ENCODE measurements at regions not wholly inside any gene's neighbourhood (a gene's known extent, or its start where the extent isn't known, plus 50 kb on each side); places are given as distances from the start of the nearest gene placed in this dataset.

GRCh38 chr7:131843898-131844331 lies 287.5 kb upstream of the PODXL start:
- peak; percentile 81 for DNase-seq (ENCODE audit: low spot score)
- no TSS peak for BruUV-seq (replicated peaks)
- CTCF ChIA-PET: no interaction called here

GRCh38 chr7:131839967-131840690 lies 283.7 kb upstream of the PODXL start:
- Histone ChIP-seq H3K27ac (ENCODE audit: low read depth, low read length, poor library complexity, severe bottlenecking) (no peak overlapping the region), H3K36me3 (ENCODE audit: insufficient read depth, low read length, poor library complexity, severe bottlenecking) (no peaks in the 10 kb centered on the region), H3K4me3 (ENCODE audit: low read depth, low read length, poor library complexity, severe bottlenecking) (no peak overlapping the region), H3K4me1 (ENCODE audit: insufficient read depth, low read length, poor library complexity, severe bottlenecking) (no peaks in the 10 kb centered on the region), H3K27me3 (replicated peaks; ENCODE audit: insufficient read depth, low read depth, low read length, poor library complexity) (peaks cover 16% of the 10 kb centered on the region), H3K9me3 (ENCODE audit: low read depth, low read length, poor library complexity, severe bottlenecking) (no peaks in the 10 kb centered on the region)
- intact Hi-C loops (cut with micrococcal nuclease; ENCODE audit: unreplicated experiment): no loop called here
- CTCF ChIA-PET: no interaction called here
- BruUV-seq (replicated peaks): no TSS peak
- DNase-seq (ENCODE audit: low spot score): no peak
- POLR2A ChIA-PET (ENCODE audit: low non-redundant PET): interaction anchor here (0.7 kb wide), 1 partner anchor 267 kb away, joined by 4 read pairs; no protein-coding TSS in a partner anchor
- no peak for TF ChIP-seq EZH2 (IDR thresholded peaks at IDR 0.05; ENCODE audit: borderline replicate concordance, low read depth, low read length, poor library complexity, severe bottlenecking)
- TF ChIP-seq CTCF (conservative IDR thresholded peaks at IDR 0.05; ENCODE audit: low read depth, low read length): no peak

More at GRCh38 chr7:131843898-131844331, 287.5 kb upstream of the PODXL start:
- Histone ChIP-seq H3K27ac (ENCODE audit: low read depth, low read length, poor library complexity, severe bottlenecking) (no peak overlapping the region), H3K4me1 (ENCODE audit: insufficient read depth, low read length, poor library complexity, severe bottlenecking) (no peaks in the 10 kb centered on the region), H3K4me3 (ENCODE audit: low read depth, low read length, poor library complexity, severe bottlenecking) (no peak overlapping the region), H3K27me3 (replicated peaks; ENCODE audit: insufficient read depth, low read depth, low read length, poor library complexity) (no peaks in the 10 kb centered on the region), H3K9me3 (ENCODE audit: low read depth, low read length, poor library complexity, severe bottlenecking) (no peaks in the 10 kb centered on the region), H3K36me3 (ENCODE audit: insufficient read depth, low read length, poor library complexity, severe bottlenecking) (no peaks in the 10 kb centered on the region)
- no peak for TF ChIP-seq EZH2 (IDR thresholded peaks at IDR 0.05; ENCODE audit: borderline replicate concordance, low read depth, low read length, poor library complexity, severe bottlenecking)
- no peak for TF ChIP-seq CTCF (conservative IDR thresholded peaks at IDR 0.05; ENCODE audit: low read depth, low read length)
- POLR2A ChIA-PET (ENCODE audit: low non-redundant PET): interaction anchor here (0.6 to 1.0 kb wide), 2 partner anchors 8 to 10 kb away, joined by 3 to 4 read pairs; no protein-coding TSS in a partner anchor
- intact Hi-C loops (cut with micrococcal nuclease; ENCODE audit: unreplicated experiment): no loop called here

- BruUV-seq (replicated peaks): no TSS peak
- Histone ChIP-seq H3K36me3 (ENCODE audit: insufficient read depth, low read length, poor library complexity, severe bottlenecking) (no peaks in the 10 kb centered on the region), H3K9me3 (ENCODE audit: low read depth, low read length, poor library complexity, severe bottlenecking) (no peaks in the 10 kb centered on the region), H3K27me3 (replicated peaks; ENCODE audit: insufficient read depth, low read depth, low read length, poor library complexity) (peaks cover 16% of the 10 kb centered on the region), H3K27ac (ENCODE audit: low read depth, low read length, poor library complexity, severe bottlenecking) (no peak overlapping the region), H3K4me1 (ENCODE audit: insufficient read depth, low read length, poor library complexity, severe bottlenecking) (no peaks in the 10 kb centered on the region), H3K4me3 (ENCODE audit: low read depth, low read length, poor library complexity, severe bottlenecking) (no peak overlapping the region)
- ChIA-PET POLR2A (ENCODE audit: low non-redundant PET) (no interaction called here), CTCF (no interaction called here)
- no peak for DNase-seq (ENCODE audit: low spot score)
- TF ChIP-seq CTCF (conservative IDR thresholded peaks at IDR 0.05; ENCODE audit: low read depth, low read length): no peak
- TF ChIP-seq EZH2 (IDR thresholded peaks at IDR 0.05; ENCODE audit: borderline replicate concordance, low read depth, low read length, poor library complexity, severe bottlenecking): no peak
- intact Hi-C loops (cut with micrococcal nuclease; ENCODE audit: unreplicated experiment): no loop called here
Measured at GRCh38 chr7:131836733-131837132, 280.3 kb upstream of the PODXL start.

All from A673 (cell line).